Activated CD4-positive, alpha-beta T cell treated with anti-CD3 and anti-CD28 coated beads for 48 hours (primary cell): ENCODE measurements at regions not wholly inside any gene's neighbourhood (a gene's known extent, or its start where the extent isn't known, plus 50 kb on each side); places are given as distances from the start of the nearest gene placed in this dataset.
"Not testable (repeated sequence)": the region's sequence is repeated elsewhere in the genome, so short reads cannot be mapped to it uniquely, and the experiment has no call there.

Source experiments
- DNase-seq: peaks from one replicate; pipeline ENCODE4 v3.0.0-alpha.2; 2020

GRCh38 chr16:52386694-52387093 is 160.2 kb downstream of the TOX3 start:
- DNase-seq, result no peak

GRCh38 chr16:52384378-52384777 is 162.6 kb downstream of the TOX3 start:
- no peak for DNase-seq

- no peak for DNase-seq
Measured at GRCh38 chr16:52383640-52384292, 163.2 kb downstream of the TOX3 start.

GRCh38 chr16:52383119-52383518 is 163.8 kb downstream of the TOX3 start:
- no peak for DNase-seq

- DNase-seq, result no peak
Measured at GRCh38 chr16:52379551-52379950, 167.4 kb downstream of the TOX3 start.

GRCh38 chr16:52376676-52377280 is 170.2 kb downstream of the TOX3 start:
- no peak for DNase-seq

- no peak for DNase-seq
Measured at GRCh38 chr16:52372313-52372712, 174.6 kb downstream of the TOX3 start.

GRCh38 chr16:52368859-52369258 is 178.1 kb downstream of the TOX3 start:
- no peak for DNase-seq

GRCh38 chr16:52367821-52368220 is 179.1 kb downstream of the TOX3 start:
- no peak for DNase-seq

GRCh38 chr16:52366983-52367382 is 180.0 kb downstream of the TOX3 start:
- no peak for DNase-seq

- no peak for DNase-seq
Measured at GRCh38 chr16:52364500-52364899, 182.4 kb downstream of the TOX3 start.

GRCh38 chr16:52363082-52363481 is 183.9 kb downstream of the TOX3 start:
- no peak for DNase-seq

GRCh38 chr16:52357711-52358110 is 189.2 kb downstream of the TOX3 start:
- no peak for DNase-seq

GRCh38 chr16:52353249-52353648 is 193.7 kb downstream of the TOX3 start:
- no peak for DNase-seq

- DNase-seq, result no peak
Measured at GRCh38 chr16:52351451-52351850, 195.5 kb downstream of the TOX3 start.

GRCh38 chr16:52350031-52350642 is 196.8 kb downstream of the TOX3 start:
- DNase-seq, result no peak

GRCh38 chr16:52346709-52347108 is 200.2 kb downstream of the TOX3 start:
- no peak for DNase-seq

- DNase-seq, result not testable (repeated sequence)
Measured at GRCh38 chr16:52333673-52334072, 213.3 kb downstream of the TOX3 start.

- no peak for DNase-seq
Measured at GRCh38 chr16:52320930-52321439, 226.0 kb downstream of the TOX3 start.

- no peak for DNase-seq
Measured at GRCh38 chr16:52318302-52319009, 228.5 kb downstream of the TOX3 start.

GRCh38 chr16:52316241-52316640 is 230.7 kb downstream of the TOX3 start:
- DNase-seq, result no peak

- DNase-seq, result no peak
Measured at GRCh38 chr16:52312716-52313115, 234.2 kb downstream of the TOX3 start.
